Astrocyte (in vitro differentiated cells and primary cell): ENCODE measurements at regions not wholly inside any gene's neighbourhood (a gene's known extent, or its start where the extent isn't known, plus 50 kb on each side); places are given as distances from the start of the nearest gene placed in this dataset.

Experiments
- DNase-seq: peaks from one replicate; pipeline ENCODE4 v3.0.0-alpha.2; 2010; ENCODE audit warnings: low read depth
- FAIRE-seq: peaks from 2 replicates; lab custom pipeline; 2011; peaks lifted over from hg19 to GRCh38; lab: Jason Lieb, UNC
- H2AFZ ChIP-seq: 2 replicates; pipeline ENCODE4 v1.6.0; 2012; ENCODE audit warnings: low read depth, low read length, inconsistent platforms
- H3K27ac ChIP-seq: 2 replicates; pipeline ENCODE4 v1.5.1; 2011; ENCODE audit warnings: low read depth, low read length, inconsistent platforms
- H3K27me3 ChIP-seq: 2 replicates; pipeline ENCODE4 v1.6.0; 2011; ENCODE audit warnings: low read length, inconsistent platforms; ENCODE audit not compliant: insufficient read depth
- H3K36me3 ChIP-seq: 2 replicates; pipeline ENCODE4 v1.5.1; 2011; ENCODE audit warnings: low read length, inconsistent platforms; ENCODE audit not compliant: insufficient read depth
- H3K4me1 ChIP-seq: 2 replicates; pipeline ENCODE4 v1.5.1; 2011; ENCODE audit warnings: low read length, inconsistent platforms; ENCODE audit not compliant: insufficient read depth
- H3K4me2 ChIP-seq: 2 replicates; pipeline ENCODE4 v1.6.0; 2012; ENCODE audit warnings: low read length, inconsistent platforms
- H3K4me3 ChIP-seq: 2 replicates; pipeline ENCODE4 v1.5.1; 2011; ENCODE audit warnings: low read depth, mild to moderate bottlenecking, low read length, inconsistent platforms; ENCODE audit not compliant: insufficient read depth
- H3K79me2 ChIP-seq: 2 replicates; pipeline ENCODE4 v1.6.0; 2012; ENCODE audit warnings: mild to moderate bottlenecking, low read length, inconsistent platforms; ENCODE audit not compliant: insufficient read depth
- H3K9ac ChIP-seq: 2 replicates; pipeline ENCODE4 v1.6.0; 2012; ENCODE audit warnings: mild to moderate bottlenecking, low read length, inconsistent platforms
- H3K9me3 ChIP-seq: 2 replicates; pipeline ENCODE4 v1.5.1; 2012; ENCODE audit warnings: low read depth, mild to moderate bottlenecking, low read length, inconsistent platforms; ENCODE audit not compliant: insufficient read depth
- H4K20me1 ChIP-seq: 2 replicates; pipeline ENCODE4 v1.6.0; 2012; ENCODE audit warnings: low read length, inconsistent platforms; ENCODE audit not compliant: insufficient read depth
- H3K27ac Mint-ChIP-seq: one replicate; pipeline ENCODE4 v1.8.0; 2021; ENCODE audit warnings: mild to moderate bottlenecking, mixed read lengths; ENCODE audit not compliant: unreplicated experiment
- H3K27me3 Mint-ChIP-seq: one replicate; pipeline ENCODE4 v1.8.0; 2021; ENCODE audit warnings: low read depth, mixed read lengths; ENCODE audit not compliant: unreplicated experiment
- H3K36me3 Mint-ChIP-seq: one replicate; pipeline ENCODE4 v1.8.0; 2021; ENCODE audit warnings: low read depth, mixed read lengths; ENCODE audit not compliant: unreplicated experiment
- H3K4me1 Mint-ChIP-seq: one replicate; pipeline ENCODE4 v1.8.0; 2021; ENCODE audit warnings: low read depth, mixed read lengths; ENCODE audit not compliant: unreplicated experiment
- H3K4me3 Mint-ChIP-seq: one replicate; pipeline ENCODE4 v1.8.0; 2021; ENCODE audit warnings: mild to moderate bottlenecking, moderate library complexity, mixed read lengths; ENCODE audit not compliant: unreplicated experiment
- H3K9me3 Mint-ChIP-seq: one replicate; pipeline ENCODE4 v1.8.0; 2021; ENCODE audit warnings: mild to moderate bottlenecking, mixed read lengths; ENCODE audit not compliant: unreplicated experiment
- EZH2 ChIP-seq: IDR thresholded peaks from 2 replicates; pipeline ENCODE4 v1.6.1; 2012; ENCODE audit warnings: mild to moderate bottlenecking, low read length, inconsistent platforms; ENCODE audit not compliant: insufficient read depth
- TF ChIP-seq, protein P1 (sequence below): IDR thresholded peaks from 2 replicates; pipeline ENCODE4 v1.5.1; 2011; ENCODE audit warnings: low read depth, mild to moderate bottlenecking, inconsistent platforms, low read length, moderate library complexity; ENCODE audit not compliant: insufficient read depth

DNA sequence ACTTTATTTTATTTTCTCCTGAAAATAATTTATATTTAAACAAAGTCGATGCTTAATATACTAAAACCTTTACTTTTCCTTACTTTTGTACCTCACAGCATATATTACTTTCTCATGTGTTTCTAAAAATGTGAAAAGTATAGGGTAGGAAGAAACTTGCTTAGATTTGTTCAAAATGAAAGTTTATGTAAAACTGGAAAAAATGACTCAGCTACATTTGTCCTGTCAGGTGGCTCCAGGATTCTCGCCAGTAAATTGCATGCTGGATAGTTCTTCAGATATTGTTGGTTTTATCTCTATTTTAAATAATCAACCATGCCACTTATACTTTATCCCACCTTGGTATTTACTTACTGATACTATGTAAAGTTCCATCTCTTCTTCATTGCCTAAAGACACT, 159.2 kb upstream of the NDST4 start:
- TF ChIP-seq, protein P1, sequence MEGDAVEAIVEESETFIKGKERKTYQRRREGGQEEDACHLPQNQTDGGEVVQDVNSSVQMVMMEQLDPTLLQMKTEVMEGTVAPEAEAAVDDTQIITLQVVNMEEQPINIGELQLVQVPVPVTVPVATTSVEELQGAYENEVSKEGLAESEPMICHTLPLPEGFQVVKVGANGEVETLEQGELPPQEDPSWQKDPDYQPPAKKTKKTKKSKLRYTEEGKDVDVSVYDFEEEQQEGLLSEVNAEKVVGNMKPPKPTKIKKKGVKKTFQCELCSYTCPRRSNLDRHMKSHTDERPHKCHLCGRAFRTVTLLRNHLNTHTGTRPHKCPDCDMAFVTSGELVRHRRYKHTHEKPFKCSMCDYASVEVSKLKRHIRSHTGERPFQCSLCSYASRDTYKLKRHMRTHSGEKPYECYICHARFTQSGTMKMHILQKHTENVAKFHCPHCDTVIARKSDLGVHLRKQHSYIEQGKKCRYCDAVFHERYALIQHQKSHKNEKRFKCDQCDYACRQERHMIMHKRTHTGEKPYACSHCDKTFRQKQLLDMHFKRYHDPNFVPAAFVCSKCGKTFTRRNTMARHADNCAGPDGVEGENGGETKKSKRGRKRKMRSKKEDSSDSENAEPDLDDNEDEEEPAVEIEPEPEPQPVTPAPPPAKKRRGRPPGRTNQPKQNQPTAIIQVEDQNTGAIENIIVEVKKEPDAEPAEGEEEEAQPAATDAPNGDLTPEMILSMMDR = no peak
- TF ChIP-seq EZH2 = no peak
- Histone ChIP-seq H3K27ac (no peak overlapping the region), H3K36me3 (no peaks in the 10 kb centered on the region), H3K79me2 (no peaks in the 10 kb centered on the region), H3K9me3 (no peaks in the 10 kb centered on the region), H3K27me3 (no peaks in the 10 kb centered on the region), H3K4me1 (no peaks in the 10 kb centered on the region), H3K4me3 (no peak overlapping the region), H3K9ac (no peak overlapping the region), H2AFZ (no peak overlapping the region), H3K4me2 (no peak overlapping the region), H4K20me1 (no peaks in the 10 kb centered on the region)
- no peaks in the 10 kb centered on the region for H3K9me3 Mint-ChIP-seq
- DNase-seq = no peak
- H3K4me1 Mint-ChIP-seq = no peaks in the 10 kb centered on the region
- FAIRE-seq = no peak
- no peak overlapping the region for H3K27ac Mint-ChIP-seq
- H3K4me3 Mint-ChIP-seq = no peak overlapping the region
- no peaks in the 10 kb centered on the region for H3K27me3 Mint-ChIP-seq
- no peaks in the 10 kb centered on the region for H3K36me3 Mint-ChIP-seq

DNA sequence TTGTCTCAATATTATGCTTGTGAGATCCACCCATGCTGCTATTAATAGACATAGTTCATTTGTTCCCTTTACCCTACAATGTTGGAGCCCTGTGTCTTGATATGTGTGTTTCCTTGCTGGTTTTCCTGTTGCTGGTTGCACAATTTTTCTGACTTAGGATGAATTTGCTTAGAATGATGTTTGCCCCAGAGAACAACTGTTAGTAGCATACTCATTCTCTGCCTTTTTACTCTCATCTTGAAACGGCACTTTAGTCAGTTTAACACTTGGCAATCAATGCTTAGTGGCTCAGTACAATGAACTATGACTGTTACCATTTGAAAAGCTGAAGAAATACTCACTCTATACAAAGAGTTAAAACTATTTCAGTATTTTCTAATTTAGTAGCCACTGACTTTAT, 158.8 kb upstream of the NDST4 start:
- Mint-ChIP-seq H3K4me1 (no peaks in the 10 kb centered on the region), H3K27me3 (no peaks in the 10 kb centered on the region), H3K36me3 (no peaks in the 10 kb centered on the region), H3K9me3 (no peaks in the 10 kb centered on the region), H3K27ac (no peak overlapping the region), H3K4me3 (no peak overlapping the region)
- Histone ChIP-seq H3K4me3 (no peak overlapping the region), H3K4me2 (no peak overlapping the region), H3K27me3 (no peaks in the 10 kb centered on the region), H3K79me2 (no peaks in the 10 kb centered on the region), H3K9ac (no peak overlapping the region), H3K27ac (no peak overlapping the region), H3K36me3 (no peaks in the 10 kb centered on the region), H2AFZ (no peak overlapping the region), H3K4me1 (no peaks in the 10 kb centered on the region), H4K20me1 (no peaks in the 10 kb centered on the region), H3K9me3 (no peaks in the 10 kb centered on the region)
- TF ChIP-seq, protein P1 = no peak
- no peak for TF ChIP-seq EZH2
- FAIRE-seq (no peak), DNase-seq (no peak)

DNA sequence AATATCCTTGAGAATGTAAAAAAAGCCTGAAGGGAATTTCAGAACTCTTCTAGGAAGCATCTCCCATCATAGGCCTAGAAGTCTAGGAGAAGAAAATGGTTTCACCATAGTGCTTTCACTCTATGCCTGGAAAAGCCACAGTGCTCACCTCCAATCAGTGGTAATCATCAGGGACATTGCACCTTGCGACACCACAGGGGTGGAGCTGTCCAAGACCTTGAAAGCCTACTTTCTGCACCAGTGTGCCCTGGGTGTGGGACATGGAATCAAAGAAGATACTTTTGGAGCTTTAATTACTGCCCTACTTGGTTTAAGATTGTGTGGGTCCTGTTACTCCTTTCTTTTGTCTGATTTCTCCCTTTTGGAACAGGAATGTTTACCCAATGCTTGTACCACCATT, 146.8 kb upstream of the NDST4 start:
- Mint-ChIP-seq H3K27me3 (no peaks in the 10 kb centered on the region), H3K4me1 (no peaks in the 10 kb centered on the region), H3K4me3 (no peak overlapping the region), H3K9me3 (no peaks in the 10 kb centered on the region), H3K36me3 (no peaks in the 10 kb centered on the region), H3K27ac (no peak overlapping the region)
- no peaks in the 10 kb centered on the region for H3K79me2 ChIP-seq
- TF ChIP-seq EZH2 = no peak
- TF ChIP-seq, protein P1 = no peak
- H3K36me3 ChIP-seq = no peaks in the 10 kb centered on the region
- H4K20me1 ChIP-seq = no peaks in the 10 kb centered on the region
- no peaks in the 10 kb centered on the region for H3K9me3 ChIP-seq
- H3K27me3 ChIP-seq = no peaks in the 10 kb centered on the region
- no peak overlapping the region for H3K4me3 ChIP-seq
- H3K4me1 ChIP-seq = no peaks in the 10 kb centered on the region
- no peak overlapping the region for H3K9ac ChIP-seq
- FAIRE-seq (no peak), DNase-seq (no peak)
- no peak overlapping the region for H3K27ac ChIP-seq
- H2AFZ ChIP-seq = no peak overlapping the region
- no peak overlapping the region for H3K4me2 ChIP-seq
